ENCODE measurements at regions not wholly inside any gene's neighbourhood (a gene's known extent, or its start where the extent isn't known, plus 50 kb on each side); places are given as distances from the start of the nearest gene placed in this dataset.

DNA sequence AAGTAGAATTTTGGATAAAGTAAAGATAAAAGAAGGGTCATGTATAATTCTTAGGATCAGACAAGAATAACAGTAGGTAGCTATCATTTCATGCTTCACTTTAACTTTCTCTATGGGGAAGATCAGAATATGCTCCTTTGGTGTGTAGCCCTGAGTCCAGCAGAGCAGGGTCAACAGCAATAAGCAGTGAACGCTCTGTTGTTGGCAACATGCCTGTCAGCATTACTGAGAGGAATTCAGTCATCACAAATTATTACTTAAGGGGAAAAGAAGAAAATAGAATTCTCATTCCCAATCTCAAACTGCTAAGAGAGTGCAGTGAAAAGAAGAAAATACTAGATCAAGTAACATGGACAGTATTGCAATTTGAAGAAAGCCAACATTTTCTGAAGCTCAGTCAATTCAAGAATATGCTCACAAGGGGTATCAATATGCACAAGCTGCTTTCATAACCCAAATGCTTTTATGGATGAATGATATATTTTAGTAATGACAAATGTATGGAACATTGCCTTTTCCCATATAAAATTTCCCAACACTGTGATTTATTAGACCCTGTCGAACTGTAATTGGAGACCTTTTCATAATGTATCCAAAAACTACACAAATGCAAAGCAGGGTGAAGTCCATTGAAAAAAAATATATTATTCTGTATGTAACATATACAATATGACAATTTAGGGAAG is 1359.4 kb downstream of the EFNA5 start:
- TF ChIP-seq, protein P1, sequence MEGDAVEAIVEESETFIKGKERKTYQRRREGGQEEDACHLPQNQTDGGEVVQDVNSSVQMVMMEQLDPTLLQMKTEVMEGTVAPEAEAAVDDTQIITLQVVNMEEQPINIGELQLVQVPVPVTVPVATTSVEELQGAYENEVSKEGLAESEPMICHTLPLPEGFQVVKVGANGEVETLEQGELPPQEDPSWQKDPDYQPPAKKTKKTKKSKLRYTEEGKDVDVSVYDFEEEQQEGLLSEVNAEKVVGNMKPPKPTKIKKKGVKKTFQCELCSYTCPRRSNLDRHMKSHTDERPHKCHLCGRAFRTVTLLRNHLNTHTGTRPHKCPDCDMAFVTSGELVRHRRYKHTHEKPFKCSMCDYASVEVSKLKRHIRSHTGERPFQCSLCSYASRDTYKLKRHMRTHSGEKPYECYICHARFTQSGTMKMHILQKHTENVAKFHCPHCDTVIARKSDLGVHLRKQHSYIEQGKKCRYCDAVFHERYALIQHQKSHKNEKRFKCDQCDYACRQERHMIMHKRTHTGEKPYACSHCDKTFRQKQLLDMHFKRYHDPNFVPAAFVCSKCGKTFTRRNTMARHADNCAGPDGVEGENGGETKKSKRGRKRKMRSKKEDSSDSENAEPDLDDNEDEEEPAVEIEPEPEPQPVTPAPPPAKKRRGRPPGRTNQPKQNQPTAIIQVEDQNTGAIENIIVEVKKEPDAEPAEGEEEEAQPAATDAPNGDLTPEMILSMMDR (IDR thresholded peaks at IDR 0.05), result no peak
- TF ChIP-seq POLR2A (IDR thresholded peaks at IDR 0.05), result no peak
- 59 to 75% (median 67%) methylated on average over 2 of the region's 2 CpGs for WGBS, 4 donors
- Histone ChIP-seq H3K4me1 (no peaks in the 10 kb centered on the region), H3K36me3 (no peaks in the 10 kb centered on the region), H3K27ac (no peak overlapping the region), H3K27me3 (no peaks in the 10 kb centered on the region), H3K9me3 (no peaks in the 10 kb centered on the region), H3K4me3 (no peak overlapping the region)
- DNase-seq (no peak), ATAC-seq (no peak)
- intact Hi-C loops (cut with DNase I), result no loop called here

DNA sequence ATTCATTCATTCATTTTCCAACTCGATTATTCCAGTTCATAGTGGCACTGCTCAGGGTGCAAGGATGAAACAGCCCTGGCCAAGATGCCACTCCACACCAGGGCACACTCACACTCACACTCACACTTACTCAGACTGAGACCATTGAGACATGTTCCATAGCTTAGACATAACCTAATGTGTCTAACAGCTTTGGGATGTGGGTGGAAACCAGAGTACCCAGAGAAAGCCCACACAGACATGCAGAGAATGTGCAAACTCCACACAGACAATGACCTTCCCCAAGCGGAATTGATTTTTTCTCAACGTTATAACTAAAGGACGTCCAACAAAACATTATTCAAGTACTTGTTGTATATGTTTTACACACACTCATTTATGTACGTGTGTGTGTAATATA is 1363.5 kb downstream of the EFNA5 start:
- ATAC-seq (no peak), DNase-seq (no peak)
- Histone ChIP-seq H3K4me1 (no peaks in the 10 kb centered on the region), H3K36me3 (no peaks in the 10 kb centered on the region), H3K4me3 (no peak overlapping the region), H3K27ac (no peak overlapping the region), H3K9me3 (no peaks in the 10 kb centered on the region), H3K27me3 (no peaks in the 10 kb centered on the region)
- TF ChIP-seq POLR2A (IDR thresholded peaks at IDR 0.05), result no peak
- TF ChIP-seq, protein P1 (IDR thresholded peaks at IDR 0.05), result no peak
- intact Hi-C loops (cut with DNase I), result no loop called here
- 79 to 84% (median 81%) methylated on average over 5 of the region's 5 CpGs for WGBS, 4 donors

DNA sequence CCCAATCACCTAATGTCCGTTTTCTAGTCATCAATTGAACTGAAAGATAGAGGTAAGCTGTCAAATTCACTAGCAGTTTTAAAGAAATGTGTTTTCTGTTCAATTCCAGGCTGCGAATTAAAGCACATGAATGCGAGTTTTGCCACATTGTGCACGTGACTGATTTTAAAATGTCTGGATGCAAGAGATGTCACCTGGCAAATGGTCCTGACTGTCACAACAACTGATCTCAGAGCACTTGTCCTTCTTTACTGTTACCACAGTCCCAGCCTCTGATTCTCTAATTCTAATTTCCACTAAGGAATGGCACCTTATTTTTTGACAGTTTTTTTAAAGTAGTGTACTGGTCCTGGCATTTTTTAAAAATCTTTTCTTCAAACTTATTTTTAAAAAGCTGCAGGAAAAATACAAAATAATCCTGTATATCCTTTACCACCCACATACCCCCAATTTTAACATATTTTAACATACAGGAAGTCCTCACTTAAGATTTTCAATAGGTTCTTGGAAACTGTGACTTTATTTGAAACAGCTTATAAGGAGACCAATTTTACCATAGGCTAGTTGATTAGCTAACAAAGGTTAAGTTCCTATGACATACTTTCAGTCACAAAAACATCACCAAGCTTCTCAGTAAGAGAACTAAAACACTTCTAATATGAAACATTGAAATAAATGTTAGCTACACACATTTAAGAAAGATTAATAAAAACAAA is 1364.3 kb downstream of the EFNA5 start:
- Histone ChIP-seq H3K36me3 (no peaks in the 10 kb centered on the region), H3K27ac (no peak overlapping the region), H3K9me3 (no peaks in the 10 kb centered on the region), H3K4me3 (no peak overlapping the region), H3K27me3 (no peaks in the 10 kb centered on the region), H3K4me1 (no peaks in the 10 kb centered on the region)
- ATAC-seq, result no peak
- TF ChIP-seq, protein P1 (IDR thresholded peaks at IDR 0.05), result no peak
- no peak for TF ChIP-seq POLR2A (IDR thresholded peaks at IDR 0.05)
- DNase-seq, result no peak
- intact Hi-C loops (cut with DNase I), result no loop called here
- WGBS, 4 donors, result 63 to 74% (median 68%) methylated on average over 4 of the region's 4 CpGs

DNA sequence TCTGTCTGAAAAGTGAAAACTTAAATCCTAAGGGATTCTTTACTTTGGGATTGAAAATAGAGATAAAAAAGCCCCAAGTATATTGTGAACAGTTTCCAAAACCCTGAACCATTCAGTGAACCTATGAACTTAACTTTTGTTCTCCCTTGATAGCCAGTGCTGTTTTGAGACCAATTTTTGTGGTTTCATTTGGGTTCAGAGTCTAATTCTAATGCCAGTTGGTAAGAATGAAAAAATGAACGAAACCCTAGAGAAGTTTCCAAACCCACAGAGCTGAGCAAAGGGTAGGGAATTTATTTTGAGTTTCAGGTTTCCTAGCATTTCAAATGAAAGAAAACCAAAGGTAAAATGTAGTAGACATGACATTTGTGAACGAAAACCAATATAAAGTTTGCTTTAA is 1366.8 kb downstream of the EFNA5 start:
- intact Hi-C loops (cut with DNase I), result loop anchor here in 1 of 10 donors (5.0 kb wide), 1 partner anchor 152 kb away; no protein-coding TSS in a partner anchor
- H3K4me1 ChIP-seq, result no peaks in the 10 kb centered on the region

More for the DNA sequence above, 1366.8 kb downstream of the EFNA5 start:
- Histone ChIP-seq H3K4me3 (no peak overlapping the region), H3K36me3 (no peaks in the 10 kb centered on the region), H3K27ac (no peak overlapping the region), H3K9me3 (no peaks in the 10 kb centered on the region), H3K27me3 (no peaks in the 10 kb centered on the region)
- DNase-seq (no peak), ATAC-seq (no peak)
- TF ChIP-seq, protein P1 (IDR thresholded peaks at IDR 0.05), result no peak
- no peak for TF ChIP-seq POLR2A (IDR thresholded peaks at IDR 0.05)
- WGBS, 4 donors, result 63 to 77% (median 74%) methylated on average over 2 of the region's 2 CpGs
